GM21526 (cell line): ENCODE measurements at regions not wholly inside any gene's neighbourhood (a gene's known extent, or its start where the extent isn't known, plus 50 kb on each side); places are given as distances from the start of the nearest gene placed in this dataset.

ENCODE experiments used
- ATAC-seq: cut with Tn5 transposase; IDR thresholded peaks from one replicate; pipeline ENCODE4 v1.9.1; 2021; ENCODE audit warnings: moderate library complexity; ENCODE audit not compliant: unreplicated experiment, low FRiP score

DNA sequence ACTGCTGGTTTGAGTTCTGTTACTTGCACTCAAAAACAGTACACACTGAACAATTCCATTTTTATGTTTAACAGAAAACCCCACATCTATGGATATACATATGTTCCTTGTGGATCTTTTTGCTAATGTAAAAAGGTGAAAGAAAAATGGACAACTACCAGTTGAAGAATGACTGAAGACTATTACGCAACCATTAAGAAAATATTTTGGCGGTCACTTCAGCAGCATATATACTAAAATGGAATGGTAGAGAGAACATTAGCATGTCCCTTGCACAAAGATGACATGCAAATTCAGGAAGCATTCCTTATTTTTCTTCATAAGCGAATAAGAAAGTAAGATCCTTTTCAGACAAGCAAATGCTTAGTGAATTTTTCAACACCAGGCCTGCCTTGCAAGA, 84.6 kb upstream of the FMR1 start:
- ATAC-seq: no peak

DNA sequence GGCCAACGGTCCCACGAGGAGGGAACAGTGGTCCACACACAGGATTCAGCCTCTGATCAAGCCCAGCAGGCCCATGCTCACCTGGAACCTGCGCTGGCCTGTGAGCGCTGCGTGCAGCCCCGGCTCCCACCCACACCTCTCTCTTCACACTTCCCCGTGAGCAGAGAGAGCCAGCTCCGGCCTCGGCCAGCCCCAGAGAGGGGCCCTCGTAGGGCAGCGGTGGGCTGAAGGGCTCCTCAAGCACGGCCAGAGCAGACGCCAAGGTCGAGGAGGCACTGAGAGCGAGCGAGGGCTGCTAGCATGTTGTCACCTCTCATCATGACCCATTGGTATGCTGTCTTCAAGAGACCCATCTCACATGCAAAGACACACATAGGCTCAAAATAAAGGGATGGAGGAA, 83.0 kb upstream of the FMR1 start:
- no peak for ATAC-seq

DNA sequence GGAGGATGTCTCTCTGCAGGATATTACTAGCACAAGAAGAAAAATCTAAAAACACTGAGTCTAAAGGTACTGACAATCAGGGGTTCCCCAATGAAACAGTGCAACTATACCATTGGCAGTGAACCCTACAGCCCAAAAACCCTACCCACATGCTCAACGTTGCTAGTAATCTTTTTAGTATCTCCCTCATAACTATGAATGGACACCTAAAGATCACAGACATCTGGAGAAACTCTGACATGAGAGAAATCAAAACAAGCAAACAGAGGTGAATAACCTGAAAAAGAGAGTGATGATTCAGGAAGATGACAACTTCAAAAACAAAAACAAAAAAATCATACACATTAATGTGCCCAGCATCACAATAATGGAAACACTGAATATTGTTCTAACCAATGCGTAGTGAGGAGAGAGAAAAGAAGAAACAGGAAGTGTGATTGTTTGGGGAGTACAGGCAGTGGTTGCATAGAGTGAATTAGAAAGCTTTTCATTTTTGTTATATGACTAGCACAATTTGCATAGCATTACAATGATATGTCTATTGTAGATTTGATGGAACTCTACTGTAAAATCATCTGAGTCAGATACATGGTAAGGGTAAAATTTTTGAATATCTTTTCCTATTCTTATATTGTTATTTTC, 78.9 kb upstream of the FMR1 start:
- peak; percentile 75 for ATAC-seq

DNA sequence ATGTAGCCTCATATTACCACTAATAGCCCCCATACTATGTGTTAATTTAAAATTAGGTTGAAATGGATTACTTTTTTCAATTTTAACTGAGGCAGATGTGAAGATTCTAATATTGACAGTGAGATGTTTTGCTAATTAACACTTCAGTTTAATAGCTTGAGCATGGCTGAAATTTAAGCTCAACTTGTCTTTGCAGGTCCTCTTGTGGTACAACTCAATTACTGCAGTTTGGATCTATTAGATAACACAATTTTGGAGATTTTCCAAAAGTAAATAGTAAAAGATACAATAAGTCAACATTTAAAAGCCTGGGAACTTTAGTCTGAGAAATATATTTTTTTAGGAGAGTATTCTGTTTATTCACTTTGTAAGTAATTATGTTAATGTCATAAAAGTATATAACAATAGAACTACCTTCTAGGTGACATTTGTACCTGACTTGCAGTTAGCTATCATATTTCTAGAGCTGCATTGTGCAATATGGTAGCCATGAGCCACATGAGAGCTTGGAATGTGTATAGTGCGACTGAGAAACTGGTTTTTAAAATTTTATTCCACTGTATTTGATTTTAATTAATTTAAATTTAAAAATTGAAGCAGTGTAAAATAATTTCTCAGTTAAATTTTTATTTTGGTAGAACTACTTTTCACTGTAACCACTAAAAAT, 73.1 kb upstream of the FMR1 start:
- no peak for ATAC-seq

DNA sequence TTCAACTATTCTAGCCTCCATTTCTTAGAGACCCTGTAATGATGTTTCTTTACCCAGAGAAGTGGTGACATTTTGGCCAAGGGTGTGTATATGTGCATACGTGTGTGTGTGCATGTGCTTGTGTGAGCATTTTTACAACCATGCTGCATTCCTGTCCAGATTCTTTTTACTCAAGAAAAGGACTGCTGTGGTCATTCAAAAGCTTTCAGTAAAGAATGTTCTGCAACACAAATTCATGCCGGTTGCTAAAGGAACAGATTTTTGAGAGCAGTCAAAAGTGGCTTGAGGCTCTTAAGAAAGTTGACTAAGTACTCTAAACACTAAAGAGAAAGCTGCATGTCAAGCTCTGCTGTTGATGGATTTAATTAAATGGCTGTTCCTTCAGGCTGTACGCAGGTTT, 65.0 kb upstream of the FMR1 start:
- no peak for ATAC-seq

DNA sequence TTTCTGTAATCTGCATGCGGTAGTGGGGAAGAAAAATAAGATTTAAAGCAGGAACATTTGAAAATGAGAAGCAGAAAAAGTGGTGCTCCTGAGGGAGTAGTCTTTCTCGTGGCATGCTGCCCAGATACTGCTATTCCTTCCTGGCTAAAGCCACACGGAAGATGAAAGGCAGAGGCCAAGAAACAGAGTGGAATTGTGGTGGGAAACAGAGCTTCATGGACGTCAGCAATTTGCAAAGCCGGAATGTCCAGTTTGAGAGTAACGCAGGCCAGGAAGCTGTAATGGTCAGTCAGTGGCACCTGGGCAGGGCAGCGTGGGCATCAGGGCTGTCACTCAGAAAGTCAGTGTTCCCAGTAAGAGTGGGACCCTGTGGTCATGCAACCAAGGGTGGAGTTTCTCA, 63.7 kb upstream of the FMR1 start:
- no peak for ATAC-seq

DNA sequence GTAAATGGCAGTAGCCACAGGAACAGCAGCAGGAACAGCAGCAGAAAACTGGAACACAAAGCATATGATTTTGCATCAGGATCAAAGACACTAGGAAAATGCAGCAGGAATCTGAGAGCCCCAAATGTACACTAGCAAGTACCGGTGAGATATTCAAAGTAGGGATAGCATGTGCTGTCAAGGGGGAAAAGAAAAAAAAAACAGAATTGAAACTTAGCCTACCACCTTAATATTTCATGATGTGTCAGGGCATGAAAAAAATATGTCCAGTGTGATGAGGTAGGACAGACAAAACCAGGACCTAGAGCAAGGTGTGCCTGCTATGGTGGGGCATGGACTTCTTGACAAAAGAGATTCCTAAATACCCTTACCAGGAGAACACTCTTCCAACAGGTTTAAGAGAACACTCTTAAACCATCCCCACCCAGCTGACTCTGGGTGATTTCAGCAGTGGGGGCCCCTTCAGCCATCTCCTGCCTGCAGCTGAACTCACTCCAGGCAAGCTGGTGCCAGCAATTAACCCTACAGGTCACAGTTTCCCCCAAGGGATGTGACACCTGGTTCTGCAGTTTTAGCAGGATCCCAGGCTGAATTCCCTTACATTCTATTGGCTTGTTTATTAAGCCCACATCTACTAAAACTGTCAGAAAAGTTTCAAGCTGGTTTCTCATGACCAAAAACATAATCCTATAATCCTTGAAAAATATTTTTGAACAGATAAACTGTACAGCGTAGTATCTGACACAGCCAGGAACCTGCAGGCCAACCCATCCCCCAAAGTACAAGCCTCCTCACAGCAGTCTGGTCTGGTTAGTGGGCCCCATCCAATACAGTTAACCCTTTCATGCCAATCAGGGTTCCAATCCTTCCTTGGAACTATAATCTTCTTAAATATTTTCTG, 62.9 kb upstream of the FMR1 start:
- no peak for ATAC-seq

DNA sequence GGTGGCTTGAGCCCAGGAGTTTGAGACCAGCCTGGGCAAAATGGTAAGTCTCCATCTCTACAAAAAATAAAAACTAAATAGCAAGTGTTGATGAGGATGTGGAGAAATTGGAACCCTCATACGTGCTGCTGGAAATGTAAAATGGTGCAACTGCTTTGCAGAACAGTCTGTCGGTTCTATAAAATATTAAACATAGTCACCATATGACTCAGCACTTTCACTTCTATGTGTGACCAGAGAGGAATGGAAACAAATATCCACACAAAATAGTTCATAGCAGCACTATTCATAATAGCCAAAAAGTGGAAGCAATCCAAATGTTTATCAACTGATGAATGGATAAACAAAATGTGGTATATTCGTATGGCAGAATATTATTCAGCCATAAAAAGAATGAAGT, 60.8 kb upstream of the FMR1 start:
- peak; percentile 65 for ATAC-seq

DNA sequence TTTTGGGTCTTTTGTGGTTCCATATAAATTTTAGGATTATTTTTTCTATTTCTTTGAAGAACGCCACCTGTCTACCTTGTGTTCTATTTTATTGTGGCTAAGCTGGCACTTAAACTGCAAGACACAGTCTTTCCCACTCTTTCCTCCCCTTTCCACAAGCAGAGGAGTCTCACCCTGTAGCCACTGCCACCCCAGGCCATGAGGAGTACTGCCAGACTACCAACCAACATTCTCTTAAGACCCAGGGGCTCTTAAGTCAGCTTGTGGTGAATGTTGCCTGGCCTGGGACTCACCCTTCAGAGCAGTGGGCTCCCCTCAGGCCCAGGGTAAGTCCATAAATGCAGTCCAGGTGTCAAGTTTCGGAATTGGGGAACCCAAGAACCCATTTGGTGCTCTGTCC, 58.0 kb upstream of the FMR1 start:
- no peak for ATAC-seq

DNA sequence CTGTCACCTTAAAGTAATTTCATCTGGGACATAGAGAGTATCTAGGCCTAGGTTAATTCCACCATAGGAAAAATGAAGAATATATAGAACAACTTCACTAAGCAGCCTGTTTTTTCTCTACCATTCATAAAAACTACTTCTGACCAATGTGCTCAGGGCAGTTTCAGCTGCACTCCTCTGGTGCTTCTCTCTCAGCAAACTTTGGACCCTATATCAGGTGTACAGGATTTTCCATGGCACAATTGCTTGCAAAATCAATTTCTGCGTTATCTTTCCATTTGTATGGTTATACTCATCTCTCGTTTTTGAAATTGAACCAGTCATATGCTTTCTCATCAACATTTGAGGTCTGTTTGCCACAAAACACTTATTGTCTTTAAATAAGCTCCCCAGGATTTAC, 52.1 kb upstream of the FMR1 start:
- ATAC-seq: no peak
